GM12878 (cell line): ENCODE measurements at regions not wholly inside any gene's neighbourhood (a gene's known extent, or its start where the extent isn't known, plus 50 kb on each side); places are given as distances from the start of the nearest gene placed in this dataset.

Source experiments
- ATAC-seq: fragments of 200-7000 bp; cut with Tn5 transposase; 3 replicates; pipeline ENCODE4 v1.9.1; 2020; ENCODE audit warnings: mild to moderate bottlenecking, moderate library complexity
- BruUV-seq: library from RNA; stranded (reverse); fragments of 400-500 nt; replicated peaks from 2 replicates; lab custom pipeline; 2021; lab: Mats Ljungman, UMichigan
- CTCF ChIA-PET: fragments of 300-600 bp; sonication (Branson Sonifier 250); formaldehyde crosslinking; extraction: SDS; loops from one replicate; lab custom pipeline; 2021; ENCODE audit warnings: inconsistent platforms; lab: Yijun Ruan, JAX
- POLR2A ChIA-PET: fragments of 350-600 bp; formaldehyde crosslinking; extraction: SDS; loops from one replicate; lab custom pipeline; 2021; ENCODE audit warnings: inconsistent platforms; lab: Charles Lee
- RAD21 ChIA-PET: fragments of 300-600 bp; sonication (Branson Sonifier 250); formaldehyde crosslinking; loops from one replicate; lab custom pipeline; 2023; ENCODE audit warnings: antibody characterized with exemption; ENCODE audit not compliant: unreplicated experiment; lab: Charles Lee
- SMC1A ChIA-PET: fragments of 300-600 bp; sonication (Branson Sonifier 250); formaldehyde crosslinking; loops from one replicate; lab custom pipeline; 2023; ENCODE audit not compliant: unreplicated experiment, uncharacterized antibody; lab: Charles Lee
- DNase-seq: peaks from one replicate; pipeline ENCODE4 v3.0.0-alpha.2; 2011; ENCODE audit warnings: low read depth, low spot score
- FAIRE-seq: peaks from 3 replicates; lab custom pipeline; 2011; peaks lifted over from hg19 to GRCh38; lab: Jason Lieb, UNC
- H2AFZ ChIP-seq: 2 replicates; pipeline ENCODE4 v1.6.0; 2011; ENCODE audit warnings: low read depth, low read length, control low read depth; ENCODE audit not compliant: control insufficient read depth
- H3K27ac ChIP-seq: 2 replicates; pipeline ENCODE4 v1.5.1; 2011; ENCODE audit warnings: control low read depth; ENCODE audit not compliant: control insufficient read depth, insufficient read depth
- H3K27me3 ChIP-seq, 2 experiments: replicated peaks in 1 of 2; 2 replicates each; pipeline versions ENCODE4 v1.6.0 to v1.6.1; 2011; ENCODE audit warnings: low read length in 1 of 2; ENCODE audit not compliant: control insufficient read depth in 2 of 2, insufficient read depth in 2 of 2
- H3K36me3 ChIP-seq, 2 experiments: 2 replicates each; pipeline ENCODE4 v1.5.1; 2011; ENCODE audit warnings: low read length in 1 of 2; ENCODE audit not compliant: control insufficient read depth in 2 of 2, insufficient read depth in 2 of 2
- H3K4me1 ChIP-seq: 2 replicates; pipeline ENCODE4 v1.6.1; 2011; ENCODE audit warnings: mild to moderate bottlenecking, low read length, moderate library complexity, mixed read lengths; ENCODE audit not compliant: control insufficient read depth, insufficient read depth
- H3K4me2 ChIP-seq: 2 replicates; pipeline ENCODE4 v1.6.0; 2011; ENCODE audit warnings: control low read depth; ENCODE audit not compliant: control insufficient read depth, insufficient read depth
- H3K4me3 ChIP-seq: fragments of 200-600 bp; sonication (generic); 2 replicates; pipeline ENCODE4 v1.5.1; 2016
- H3K79me2 ChIP-seq: 2 replicates; pipeline ENCODE4 v1.6.0; 2011; ENCODE audit warnings: low read length; ENCODE audit not compliant: control insufficient read depth, insufficient read depth
- H3K9ac ChIP-seq: 2 replicates; pipeline ENCODE4 v1.8.0; 2011; ENCODE audit warnings: low read length, control low read depth, mixed read lengths; ENCODE audit not compliant: control insufficient read depth, insufficient read depth
- H3K9me3 ChIP-seq: replicated peaks from 3 replicates; pipeline ENCODE4 v1.5.1; 2011; ENCODE audit warnings: mild to moderate bottlenecking, low read length; ENCODE audit not compliant: control insufficient read depth, insufficient read depth
- H4K20me1 ChIP-seq: 2 replicates; pipeline ENCODE4 v1.6.0; 2011; ENCODE audit not compliant: control insufficient read depth, insufficient read depth
- BMI1 ChIP-seq: fragments of 450-650 bp; IDR thresholded peaks from 2 replicates; pipeline ENCODE4 v1.6.1; 2016; ENCODE audit warnings: mild to moderate bottlenecking, moderate library complexity, borderline replicate concordance
- CREB1 ChIP-seq: IDR thresholded peaks from 2 replicates; pipeline ENCODE4 v1.6.1; 2012; ENCODE audit warnings: low read depth, mild to moderate bottlenecking, inconsistent platforms
- CTCF ChIP-seq, 3 experiments: IDR thresholded peaks in 2 of 3; conservative IDR thresholded peaks in 1 of 3; 2 replicates each; pipeline ENCODE4 v1.5.1; 2011; ENCODE audit warnings: low read depth in 3 of 3, low read length in 3 of 3, mild to moderate bottlenecking in 3 of 3, control low read depth in 2 of 3, moderate library complexity in 2 of 3, inconsistent platforms in 1 of 3, mixed read lengths in 1 of 3; ENCODE audit not compliant: control insufficient read depth in 2 of 3, insufficient read depth in 1 of 3; ENCODE audit errors: extremely low read depth in 1 of 3
- EED ChIP-seq: sonication (generic); IDR thresholded peaks from 2 replicates; pipeline ENCODE4 v1.6.1; 2016; ENCODE audit warnings: antibody characterized with exemption, low read depth
- HCFC1 ChIP-seq: fragments of 150-350 bp; IDR thresholded peaks from 2 replicates; pipeline ENCODE4 v1.6.1; 2014; ENCODE audit warnings: low read length
- JUNB ChIP-seq: IDR thresholded peaks from 2 replicates; pipeline ENCODE4 v1.6.1; 2016; ENCODE audit warnings: antibody characterized with exemption, mild to moderate bottlenecking
- MEF2B ChIP-seq: fragments of 450-650 bp; IDR thresholded peaks from 2 replicates; pipeline ENCODE4 v1.6.1; 2018; ENCODE audit warnings: mild to moderate bottlenecking, moderate library complexity; ENCODE audit not compliant: partially characterized antibody, poor library complexity, severe bottlenecking
- MTA3 ChIP-seq: IDR thresholded peaks from 2 replicates; pipeline ENCODE4 v1.6.1; 2012; ENCODE audit warnings: low read length, inconsistent platforms, borderline replicate concordance
- MYC ChIP-seq: IDR thresholded peaks from 2 replicates; pipeline ENCODE4 v1.6.1; 2011; ENCODE audit warnings: mild to moderate bottlenecking, low read length, moderate library complexity, inconsistent platforms; ENCODE audit not compliant: insufficient read depth, insufficient replicate concordance, insufficient read length, severe bottlenecking
- NKRF ChIP-seq: fragments of 450-650 bp; conservative IDR thresholded peaks from 2 replicates; pipeline ENCODE4 v1.6.1; 2017; ENCODE audit warnings: mild to moderate bottlenecking, moderate library complexity
- SIN3A ChIP-seq: IDR thresholded peaks from 2 replicates; pipeline ENCODE4 v1.6.1; 2012; ENCODE audit warnings: low read depth, low read length, improper control_type of control experiment
- TARDBP ChIP-seq: IDR thresholded peaks from 2 replicates; pipeline ENCODE4 v1.6.1; 2016; ENCODE audit warnings: borderline replicate concordance
- ZBTB40 ChIP-seq: fragments of 450-650 bp; IDR thresholded peaks from 2 replicates; pipeline ENCODE4 v1.6.1; 2016; ENCODE audit warnings: mild to moderate bottlenecking, moderate library complexity, borderline replicate concordance
- WGBS: methylation state at CpG from one replicate; pipeline ENCODE4 v1.1.6; 2016; ENCODE audit warnings: low lambda C conversion rate; ENCODE audit not compliant: insufficient replicate concordance, insufficient coverage; ENCODE audit errors: missing lambda C conversion rate; 5-methylcytosine and 5-hydroxymethylcytosine counted together
- in situ Hi-C: fragments of 300-500 bp; cut with MboI; formaldehyde crosslinking; loops from 9 replicates; pipeline ENCODE4 v1.14.3; 2018; ENCODE audit warnings: mixed read lengths
- intact Hi-C: fragments of 100-400 bp; cut with micrococcal nuclease; formaldehyde crosslinking; loops from one replicate; pipeline ENCODE4 v1.14.2; 2022; ENCODE audit not compliant: unreplicated experiment

- TF ChIP-seq ZBTB40 (no peak), MTA3 (no peak)
Observed at GRCh38 chr2:65866148-65866547, 433.7 kb upstream of the SPRED2 start (continued).

- H3K9me3 ChIP-seq: no peaks in the 10 kb centered on the region
- in situ Hi-C loops: no loop called here
- ChIA-PET CTCF (no interaction called here), SMC1A (no interaction called here), RAD21 (no interaction called here), POLR2A (no interaction called here)
- no peaks in the 10 kb centered on the region for H3K79me2 ChIP-seq
- no peak for FAIRE-seq
- no peak overlapping the region for H2AFZ ChIP-seq
- no peaks in the 10 kb centered on the region for H4K20me1 ChIP-seq
- H3K27me3 ChIP-seq: peaks cover 0 to 3% of the 10 kb centered on the region in 2 experiments; a peak in 2 of 4 replicates
- no peak for ATAC-seq
- DNase-seq: no peak
- H3K4me1 ChIP-seq: no peaks in the 10 kb centered on the region
- no peak overlapping the region for H3K4me2 ChIP-seq
- H3K9ac ChIP-seq: no peak overlapping the region
- intact Hi-C loops: no loop called here
- WGBS: 33% methylated on average over 5 of the region's 5 CpGs
- no peak overlapping the region for H3K27ac ChIP-seq
- no peak overlapping the region for H3K4me3 ChIP-seq
- no peaks in the 10 kb centered on the region for H3K36me3 ChIP-seq
- BruUV-seq: no TSS peak
- TF ChIP-seq JUNB: no peak
- TF ChIP-seq MEF2B: no peak
- no peak for TF ChIP-seq TARDBP
- TF ChIP-seq CTCF (IDR thresholded peaks at IDR 0.05 in 2 of 3, conservative IDR thresholded peaks at IDR 0.05 in 1 of 3; ENCODE audit: control insufficient read depth in 2 of 3, extremely low read depth in 1 of 3, insufficient read depth in 1 of 3, low read depth in 3 of 3, low read length in 3 of 3): no peak
- TF ChIP-seq EED: no peak
- TF ChIP-seq HCFC1: no peak
- TF ChIP-seq BMI1: no peak
- TF ChIP-seq MYC: no peak
- TF ChIP-seq SIN3A: no peak
- TF ChIP-seq NKRF: no peak
- TF ChIP-seq CREB1: no peak
Observed at GRCh38 chr2:65864619-65865018, 432.2 kb upstream of the SPRED2 start.
